H9 (cell line): ENCODE measurements at regions not wholly inside any gene's neighbourhood (a gene's known extent, or its start where the extent isn't known, plus 50 kb on each side); places are given as distances from the start of the nearest gene placed in this dataset.

Source experiments
- DNase-seq: peaks from one replicate; pipeline ENCODE4 v3.0.0-alpha.2; 2017
- H2AFZ ChIP-seq: one replicate; pipeline ENCODE4 v1.6.1; 2013; ENCODE audit warnings: mild to moderate bottlenecking, low read length, control low read depth, moderate library complexity
- H2AK5ac ChIP-seq: 2 replicates; pipeline ENCODE4 v1.6.1; 2013; ENCODE audit warnings: low read length, control low read depth, mixed read lengths; ENCODE audit not compliant: insufficient read length
- H2BK120ac ChIP-seq: one replicate; pipeline ENCODE4 v1.6.1; 2013; ENCODE audit warnings: low read depth, mild to moderate bottlenecking, low read length, control low read depth, inconsistent platforms; ENCODE audit not compliant: poor library complexity, severe bottlenecking
- H2BK12ac ChIP-seq: 2 replicates; pipeline ENCODE4 v1.6.1; 2013; ENCODE audit warnings: low read length, control low read depth, mixed read lengths, low read depth; ENCODE audit not compliant: insufficient read length
- H2BK15ac ChIP-seq: 2 replicates; pipeline ENCODE4 v1.6.1; 2013; ENCODE audit warnings: low read depth, low read length, control low read depth
- H2BK20ac ChIP-seq: one replicate; pipeline ENCODE4 v1.6.1; 2013; ENCODE audit warnings: low read depth, mild to moderate bottlenecking, low read length, control low read depth, inconsistent platforms; ENCODE audit not compliant: poor library complexity, severe bottlenecking
- H2BK5ac ChIP-seq: 2 replicates; pipeline ENCODE4 v1.6.1; 2013; ENCODE audit warnings: low read length, control low read depth, mixed read lengths; ENCODE audit not compliant: insufficient read length
- H3K14ac ChIP-seq: 2 replicates; pipeline ENCODE4 v1.6.1; 2013; ENCODE audit warnings: low read length, control low read depth; ENCODE audit not compliant: insufficient read depth
- H3K18ac ChIP-seq: 2 replicates; pipeline ENCODE4 v1.6.1; 2013; ENCODE audit warnings: low read depth, mild to moderate bottlenecking, mixed read lengths, low read length, control low read depth; ENCODE audit not compliant: insufficient read length
- H3K23ac ChIP-seq: 2 replicates; pipeline ENCODE4 v1.6.1; 2013; ENCODE audit warnings: low read length, control low read depth, mixed read lengths, low read depth; ENCODE audit not compliant: insufficient read length
- H3K23me2 ChIP-seq: 2 replicates; pipeline ENCODE4 v1.6.1; 2013; ENCODE audit warnings: low read depth, mild to moderate bottlenecking, mixed read lengths, low read length, control low read depth; ENCODE audit not compliant: insufficient read length, poor library complexity, severe bottlenecking
- H3K27ac ChIP-seq: 2 replicates; pipeline ENCODE4 v1.5.1; 2013; ENCODE audit warnings: low read length, control low read depth, mixed read lengths, low read depth; ENCODE audit not compliant: insufficient read length
- H3K27me3 ChIP-seq: 2 replicates; pipeline ENCODE4 v1.6.1; 2013; ENCODE audit warnings: low read length, control low read depth, inconsistent platforms; ENCODE audit not compliant: insufficient read depth
- H3K4ac ChIP-seq: 2 replicates; pipeline ENCODE4 v1.6.1; 2013; ENCODE audit warnings: low read depth, mild to moderate bottlenecking, control low read depth, inconsistent platforms, low read length, moderate library complexity
- H3K4me1 ChIP-seq: 2 replicates; pipeline ENCODE4 v1.6.1; 2013; ENCODE audit warnings: low read length, control low read depth, inconsistent platforms; ENCODE audit not compliant: insufficient read depth
- H3K4me2 ChIP-seq: 2 replicates; pipeline ENCODE4 v1.6.1; 2013; ENCODE audit warnings: low read length, control low read depth, mixed read lengths; ENCODE audit not compliant: insufficient read length, insufficient read depth
- H3K56ac ChIP-seq: 2 replicates; pipeline ENCODE4 v1.6.1; 2013; ENCODE audit warnings: low read depth, mild to moderate bottlenecking, mixed read lengths, low read length, control low read depth; ENCODE audit not compliant: insufficient read length
- H3K79me1 ChIP-seq: 2 replicates; pipeline ENCODE4 v1.6.1; 2013; ENCODE audit warnings: low read depth, mild to moderate bottlenecking, moderate library complexity, low read length, control low read depth, inconsistent platforms; ENCODE audit not compliant: insufficient read depth, poor library complexity, severe bottlenecking
- H3K79me2 ChIP-seq: 2 replicates; pipeline ENCODE4 v1.6.1; 2013; ENCODE audit warnings: low read length, control low read depth, inconsistent platforms; ENCODE audit not compliant: insufficient read depth
- H3K9ac ChIP-seq: 2 replicates; pipeline ENCODE4 v1.6.1; 2013; ENCODE audit warnings: low read length, control low read depth, mixed read lengths; ENCODE audit not compliant: insufficient read length; ENCODE audit errors: extremely low read depth
- H3K9me3 ChIP-seq: one replicate; pipeline ENCODE4 v1.6.1; 2013; ENCODE audit warnings: low read depth, low read length, inconsistent platforms; ENCODE audit not compliant: control insufficient read depth
- H3T11ph ChIP-seq: one replicate; pipeline ENCODE4 v1.6.1; 2013; ENCODE audit warnings: mild to moderate bottlenecking, low read length, control low read depth, inconsistent platforms
- H4K20me1 ChIP-seq: one replicate; pipeline ENCODE4 v1.6.1; 2013; ENCODE audit not compliant: control insufficient read depth, insufficient read length, insufficient read depth
- H4K5ac ChIP-seq: 2 replicates; pipeline ENCODE4 v1.6.1; 2013; ENCODE audit warnings: low read depth, mild to moderate bottlenecking, mixed read lengths, low read length, control low read depth; ENCODE audit not compliant: insufficient read length
- H4K8ac ChIP-seq: replicated peaks from 2 replicates; pipeline ENCODE4 v1.6.1; 2013; ENCODE audit warnings: low read length, control low read depth, mixed read lengths, low read depth; ENCODE audit not compliant: insufficient read length
- H4K91ac ChIP-seq: 2 replicates; pipeline ENCODE4 v1.6.1; 2013; ENCODE audit warnings: low read depth, mild to moderate bottlenecking, moderate library complexity, mixed read lengths, low read length, control low read depth; ENCODE audit not compliant: insufficient read length
- H3K27ac Mint-ChIP-seq, 3 experiments: 2 replicates in 2 of 3; 3 replicates in 1 of 3; pipeline ENCODE4 v1.8.0; 2020 to 2021; ENCODE audit warnings: mixed read lengths in 3 of 3, mild to moderate bottlenecking in 1 of 3, moderate library complexity in 1 of 3
- H3K27me3 Mint-ChIP-seq: 2 replicates; pipeline ENCODE4 v1.8.0; 2021; ENCODE audit warnings: low read depth, mild to moderate bottlenecking, moderate library complexity, mixed read lengths
- H3K36me3 Mint-ChIP-seq, 3 experiments: 2 replicates in 2 of 3; 3 replicates in 1 of 3; pipeline ENCODE4 v1.8.0; 2020 to 2021; ENCODE audit warnings: low read depth in 3 of 3, mixed read lengths in 3 of 3; ENCODE audit not compliant: insufficient read depth in 1 of 3
- H3K4me1 Mint-ChIP-seq, 2 experiments: 2 replicates each; pipeline ENCODE4 v1.8.0; 2020; ENCODE audit warnings: mixed read lengths in 2 of 2
- H3K4me3 Mint-ChIP-seq, 2 experiments: 2 replicates in 1 of 2; 3 replicates in 1 of 2; pipeline ENCODE4 v1.8.0; 2020 to 2021; ENCODE audit warnings: mild to moderate bottlenecking in 2 of 2, mixed read lengths in 2 of 2, moderate library complexity in 1 of 2
- H3K9me3 Mint-ChIP-seq, 2 experiments: 2 replicates in 1 of 2; 3 replicates in 1 of 2; pipeline ENCODE4 v1.8.0; 2020; ENCODE audit warnings: mild to moderate bottlenecking in 2 of 2, mixed read lengths in 2 of 2, moderate library complexity in 1 of 2
- WGBS: extraction: QIAGEN DNeasy Blood & Tissue Kit; methylation state at CpG from one replicate; pipeline ENCODE4 v1.1.7; 2013; ENCODE audit warnings: missing lambda C conversion rate, low lambda C conversion rate, mixed read lengths; ENCODE audit not compliant: insufficient read length; ENCODE audit errors: extremely low coverage; 5-methylcytosine and 5-hydroxymethylcytosine counted together
- TF ChIP-seq, protein P1 (sequence below): fragments of 200-600 bp; sonication (generic); conservative IDR thresholded peaks from 3 replicates; pipeline ENCODE4 v1.8.0; 2021; ENCODE audit warnings: antibody characterized with exemption, mild to moderate bottlenecking

DNA sequence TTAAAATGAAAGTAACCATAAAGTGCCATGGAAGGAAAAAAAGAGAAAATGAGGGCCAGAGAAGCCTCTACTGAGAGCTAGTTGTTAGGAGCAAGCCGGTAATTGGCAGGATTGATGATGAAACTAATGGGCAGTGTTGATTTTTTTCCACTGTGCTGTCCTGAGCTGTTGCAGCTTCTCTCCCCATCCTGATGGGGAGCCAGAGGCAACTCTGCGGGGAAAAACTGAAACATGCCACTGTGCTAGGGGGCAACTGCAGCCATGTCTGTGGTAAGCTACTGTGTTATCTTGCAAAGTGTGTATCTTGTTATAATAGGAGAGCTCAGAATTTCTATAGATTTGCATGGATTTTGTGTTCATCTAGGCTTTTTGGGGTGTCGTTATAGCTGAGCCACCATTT lies 487.9 kb downstream of the STK39 start:
- H3K4me2 ChIP-seq: no peak overlapping the region
- H2BK15ac ChIP-seq: no peak overlapping the region
- H2BK12ac ChIP-seq: no peak overlapping the region
- no peak overlapping the region for H3K56ac ChIP-seq
- TF ChIP-seq, protein P1, sequence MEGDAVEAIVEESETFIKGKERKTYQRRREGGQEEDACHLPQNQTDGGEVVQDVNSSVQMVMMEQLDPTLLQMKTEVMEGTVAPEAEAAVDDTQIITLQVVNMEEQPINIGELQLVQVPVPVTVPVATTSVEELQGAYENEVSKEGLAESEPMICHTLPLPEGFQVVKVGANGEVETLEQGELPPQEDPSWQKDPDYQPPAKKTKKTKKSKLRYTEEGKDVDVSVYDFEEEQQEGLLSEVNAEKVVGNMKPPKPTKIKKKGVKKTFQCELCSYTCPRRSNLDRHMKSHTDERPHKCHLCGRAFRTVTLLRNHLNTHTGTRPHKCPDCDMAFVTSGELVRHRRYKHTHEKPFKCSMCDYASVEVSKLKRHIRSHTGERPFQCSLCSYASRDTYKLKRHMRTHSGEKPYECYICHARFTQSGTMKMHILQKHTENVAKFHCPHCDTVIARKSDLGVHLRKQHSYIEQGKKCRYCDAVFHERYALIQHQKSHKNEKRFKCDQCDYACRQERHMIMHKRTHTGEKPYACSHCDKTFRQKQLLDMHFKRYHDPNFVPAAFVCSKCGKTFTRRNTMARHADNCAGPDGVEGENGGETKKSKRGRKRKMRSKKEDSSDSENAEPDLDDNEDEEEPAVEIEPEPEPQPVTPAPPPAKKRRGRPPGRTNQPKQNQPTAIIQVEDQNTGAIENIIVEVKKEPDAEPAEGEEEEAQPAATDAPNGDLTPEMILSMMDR: peak; percentile 49
- H3K9me3 ChIP-seq: no peaks in the 10 kb centered on the region
- no peak overlapping the region for H4K91ac ChIP-seq
- H3K4me1 Mint-ChIP-seq: peaks cover 59 to 60% of the 10 kb centered on the region in 2 experiments
- no peak overlapping the region for H3K14ac ChIP-seq
- H2BK120ac ChIP-seq: no peak overlapping the region
- no peaks in the 10 kb centered on the region for H3K79me2 ChIP-seq
- H3K9ac ChIP-seq: no peak overlapping the region
- no peak overlapping the region for H3K27ac ChIP-seq
- no peaks in the 10 kb centered on the region for H3K23me2 ChIP-seq
- no CpG with 5 or more reads among the region's 3 CpGs for WGBS
- no peaks in the 10 kb centered on the region for H4K20me1 ChIP-seq
- H3K4me3 Mint-ChIP-seq: no peak overlapping the region
- H3T11ph ChIP-seq: no peak overlapping the region
- no peak for DNase-seq
- no peak overlapping the region for H2BK5ac ChIP-seq
- no peak overlapping the region for H2BK20ac ChIP-seq
- no peak overlapping the region for H3K23ac ChIP-seq
- H3K36me3 Mint-ChIP-seq: no peaks in the 10 kb centered on the region; a peak in 1 of 7 replicates
- H3K79me1 ChIP-seq: no peaks in the 10 kb centered on the region
- no peaks in the 10 kb centered on the region for H3K27me3 Mint-ChIP-seq
- no peak overlapping the region for H2AK5ac ChIP-seq
- H4K8ac ChIP-seq: no peak overlapping the region
- H3K27ac Mint-ChIP-seq: peak overlapping the region in 2 of 3 experiments; percentile 37 to 62; a peak in 3 of 7 replicates
- peaks cover 29% of the 10 kb centered on the region for H3K4me1 ChIP-seq
- H2AFZ ChIP-seq: no peak overlapping the region
- no peaks in the 10 kb centered on the region for H3K27me3 ChIP-seq
- no peaks in the 10 kb centered on the region for H3K9me3 Mint-ChIP-seq
- no peak overlapping the region for H4K5ac ChIP-seq
- H3K4ac ChIP-seq: no peak overlapping the region
- H3K18ac ChIP-seq: no peak overlapping the region
